Heart left ventricle (tissue), 13 donors: ENCODE measurements at regions not wholly inside any gene's neighbourhood (a gene's known extent, or its start where the extent isn't known, plus 50 kb on each side); places are given as distances from the start of the nearest gene placed in this dataset.

Experiments used
- POLR2A ChIP-seq, 2 donors: fragments of 450-650 bp; IDR thresholded peaks; one replicate each; pipeline ENCODE4 v1.6.1; 2017; ENCODE audit warnings: antibody characterized with exemption in 2 of 2, mild to moderate bottlenecking in 2 of 2, moderate library complexity in 2 of 2
- TF ChIP-seq, protein P1 (sequence below), 12 donors: fragments of 200-600 bp; sonication (generic) in 4 of 12; IDR thresholded peaks; one replicate each; pipeline versions ENCODE4 v1.5.0 to v1.8.0; 2018 to 2022; ENCODE audit warnings: antibody characterized with exemption in 12 of 12, mild to moderate bottlenecking in 5 of 12
- donor health status: ischemic (EF 13 %, LVEDD 7.1; RV severe dilation, severe dysfunction).
- donor health status: DM: no; HTN: yes; CAD: no.
- donor health status: DM: no; HTN: no; CAD: no.
- donor health status: ischemic (EF 25% LVEDD 6.9; RV normal size, moderate dysfunction).
- donor health status: ischemic (EF 25% LVEDD 5.7; RV mildly dilated, moderate dysfunction).
- donor health status: ischemic (EF 35%, LVEDD 5.7; RV mildly dilated, moderate dysfunction).
- donor health status: nonischemic (EF 11% LVEDD 7.7; RV severe dilation, severe dysfunction).
- donor health status: DM: yes; HTN: yes; CAD: no.
- donor health status: PGD.
- donor health status: ischemic (EF 29% LVEDD 5.4; RV normal size, mild dysfunction).
- donor health status: nonischemic (EF 23%, LVEDD 6.1; RV moderate dilation, normal function).

DNA sequence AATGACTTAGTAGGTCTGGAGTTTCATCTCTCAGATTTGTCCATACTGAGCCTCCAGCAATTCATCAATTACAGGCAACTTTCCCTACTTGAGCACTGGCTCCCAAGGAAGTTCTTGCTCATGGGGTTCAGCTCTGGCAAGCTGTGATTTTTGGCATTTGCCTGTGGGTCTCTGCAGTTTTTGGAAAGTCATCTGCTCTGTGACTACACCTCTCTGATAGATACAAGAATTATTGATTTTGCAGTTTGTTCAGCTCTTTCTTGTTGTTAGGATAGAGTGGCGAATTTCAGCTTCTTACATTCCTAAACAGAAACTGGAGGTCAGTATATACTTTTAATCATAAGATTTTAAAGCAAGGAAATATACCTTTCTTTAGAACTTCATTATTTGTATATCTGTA lies 209.7 kb upstream of the NPY2R start:
- TF ChIP-seq, protein P1, sequence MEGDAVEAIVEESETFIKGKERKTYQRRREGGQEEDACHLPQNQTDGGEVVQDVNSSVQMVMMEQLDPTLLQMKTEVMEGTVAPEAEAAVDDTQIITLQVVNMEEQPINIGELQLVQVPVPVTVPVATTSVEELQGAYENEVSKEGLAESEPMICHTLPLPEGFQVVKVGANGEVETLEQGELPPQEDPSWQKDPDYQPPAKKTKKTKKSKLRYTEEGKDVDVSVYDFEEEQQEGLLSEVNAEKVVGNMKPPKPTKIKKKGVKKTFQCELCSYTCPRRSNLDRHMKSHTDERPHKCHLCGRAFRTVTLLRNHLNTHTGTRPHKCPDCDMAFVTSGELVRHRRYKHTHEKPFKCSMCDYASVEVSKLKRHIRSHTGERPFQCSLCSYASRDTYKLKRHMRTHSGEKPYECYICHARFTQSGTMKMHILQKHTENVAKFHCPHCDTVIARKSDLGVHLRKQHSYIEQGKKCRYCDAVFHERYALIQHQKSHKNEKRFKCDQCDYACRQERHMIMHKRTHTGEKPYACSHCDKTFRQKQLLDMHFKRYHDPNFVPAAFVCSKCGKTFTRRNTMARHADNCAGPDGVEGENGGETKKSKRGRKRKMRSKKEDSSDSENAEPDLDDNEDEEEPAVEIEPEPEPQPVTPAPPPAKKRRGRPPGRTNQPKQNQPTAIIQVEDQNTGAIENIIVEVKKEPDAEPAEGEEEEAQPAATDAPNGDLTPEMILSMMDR (IDR thresholded peaks at IDR 0.05) = no peak
- no peak for TF ChIP-seq POLR2A (IDR thresholded peaks at IDR 0.05)
